ENCODE measurements at regions not wholly inside any gene's neighbourhood (a gene's known extent, or its start where the extent isn't known, plus 50 kb on each side); places are given as distances from the start of the nearest gene placed in this dataset.

DNA sequence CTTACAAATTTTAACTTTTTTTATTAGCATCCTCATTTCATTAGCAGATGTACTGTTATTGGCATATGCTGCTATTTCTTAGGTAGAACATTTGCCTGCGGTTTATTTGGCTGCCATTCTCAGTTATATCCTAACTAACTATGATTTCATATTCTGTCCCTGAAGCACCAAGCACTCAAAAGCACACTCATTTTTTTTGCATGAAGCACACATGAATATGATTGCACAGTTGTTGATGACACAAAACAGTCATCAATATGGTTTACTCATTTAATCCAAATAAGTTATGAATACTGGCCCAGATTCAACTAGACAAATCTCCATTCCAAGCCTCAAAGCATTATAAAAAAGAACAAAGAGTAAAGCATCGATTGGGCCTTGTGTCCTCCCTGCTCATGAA lies 129.4 kb upstream of the CNTNAP5 start:
- in situ Hi-C loops (cut with HindIII; ENCODE audit: low pct_unique_long_range_greater_than_20kb, low sequenced_read_pairs) (no loop called here), intact Hi-C loops (cut with micrococcal nuclease; ENCODE audit: unreplicated experiment) (no loop called here)
- ATAC-seq (no peak), DNase-seq (ENCODE audit: low read depth, low spot score) (no peak)
- Histone ChIP-seq H3K36me3 (ENCODE audit: control insufficient read depth, insufficient read depth, low read length) (no peaks in the 10 kb centered on the region), H3K4me3 (ENCODE audit: low read depth in 2 of 2, low read length in 2 of 2) (no peak overlapping the region), H3K27ac (ENCODE audit: low read length) (no peak overlapping the region), H3K4me1 (ENCODE audit: control insufficient read depth, insufficient read depth, low read length) (no peaks in the 10 kb centered on the region), H3K9me3 (ENCODE audit: control insufficient read depth, insufficient read depth, low read depth, low read length) (no peaks in the 10 kb centered on the region), H3K27me3 (ENCODE audit: control insufficient read depth, insufficient read depth, low read length) (no peaks in the 10 kb centered on the region)
- ChIA-PET POLR2A (no interaction called here), CTCF (no interaction called here)
- TF ChIP-seq TCF7L2 (IDR thresholded peaks at IDR 0.05; ENCODE audit: low read depth, low read length) (no peak), SIN3A (IDR thresholded peaks at IDR 0.05; ENCODE audit: borderline replicate concordance, insufficient read depth, low read depth, low read length) (no peak), POLR2AphosphoS5 (IDR thresholded peaks at IDR 0.05; ENCODE audit: low read depth, low read length) (no peak)
- TF ChIP-seq, protein P1, sequence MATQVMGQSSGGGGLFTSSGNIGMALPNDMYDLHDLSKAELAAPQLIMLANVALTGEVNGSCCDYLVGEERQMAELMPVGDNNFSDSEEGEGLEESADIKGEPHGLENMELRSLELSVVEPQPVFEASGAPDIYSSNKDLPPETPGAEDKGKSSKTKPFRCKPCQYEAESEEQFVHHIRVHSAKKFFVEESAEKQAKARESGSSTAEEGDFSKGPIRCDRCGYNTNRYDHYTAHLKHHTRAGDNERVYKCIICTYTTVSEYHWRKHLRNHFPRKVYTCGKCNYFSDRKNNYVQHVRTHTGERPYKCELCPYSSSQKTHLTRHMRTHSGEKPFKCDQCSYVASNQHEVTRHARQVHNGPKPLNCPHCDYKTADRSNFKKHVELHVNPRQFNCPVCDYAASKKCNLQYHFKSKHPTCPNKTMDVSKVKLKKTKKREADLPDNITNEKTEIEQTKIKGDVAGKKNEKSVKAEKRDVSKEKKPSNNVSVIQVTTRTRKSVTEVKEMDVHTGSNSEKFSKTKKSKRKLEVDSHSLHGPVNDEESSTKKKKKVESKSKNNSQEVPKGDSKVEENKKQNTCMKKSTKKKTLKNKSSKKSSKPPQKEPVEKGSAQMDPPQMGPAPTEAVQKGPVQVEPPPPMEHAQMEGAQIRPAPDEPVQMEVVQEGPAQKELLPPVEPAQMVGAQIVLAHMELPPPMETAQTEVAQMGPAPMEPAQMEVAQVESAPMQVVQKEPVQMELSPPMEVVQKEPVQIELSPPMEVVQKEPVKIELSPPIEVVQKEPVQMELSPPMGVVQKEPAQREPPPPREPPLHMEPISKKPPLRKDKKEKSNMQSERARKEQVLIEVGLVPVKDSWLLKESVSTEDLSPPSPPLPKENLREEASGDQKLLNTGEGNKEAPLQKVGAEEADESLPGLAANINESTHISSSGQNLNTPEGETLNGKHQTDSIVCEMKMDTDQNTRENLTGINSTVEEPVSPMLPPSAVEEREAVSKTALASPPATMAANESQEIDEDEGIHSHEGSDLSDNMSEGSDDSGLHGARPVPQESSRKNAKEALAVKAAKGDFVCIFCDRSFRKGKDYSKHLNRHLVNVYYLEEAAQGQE (IDR thresholded peaks at IDR 0.05; ENCODE audit: insufficient read depth in 1 of 2, low read depth in 2 of 2, low read length in 1 of 2): no peak
- TF ChIP-seq, protein P2, sequence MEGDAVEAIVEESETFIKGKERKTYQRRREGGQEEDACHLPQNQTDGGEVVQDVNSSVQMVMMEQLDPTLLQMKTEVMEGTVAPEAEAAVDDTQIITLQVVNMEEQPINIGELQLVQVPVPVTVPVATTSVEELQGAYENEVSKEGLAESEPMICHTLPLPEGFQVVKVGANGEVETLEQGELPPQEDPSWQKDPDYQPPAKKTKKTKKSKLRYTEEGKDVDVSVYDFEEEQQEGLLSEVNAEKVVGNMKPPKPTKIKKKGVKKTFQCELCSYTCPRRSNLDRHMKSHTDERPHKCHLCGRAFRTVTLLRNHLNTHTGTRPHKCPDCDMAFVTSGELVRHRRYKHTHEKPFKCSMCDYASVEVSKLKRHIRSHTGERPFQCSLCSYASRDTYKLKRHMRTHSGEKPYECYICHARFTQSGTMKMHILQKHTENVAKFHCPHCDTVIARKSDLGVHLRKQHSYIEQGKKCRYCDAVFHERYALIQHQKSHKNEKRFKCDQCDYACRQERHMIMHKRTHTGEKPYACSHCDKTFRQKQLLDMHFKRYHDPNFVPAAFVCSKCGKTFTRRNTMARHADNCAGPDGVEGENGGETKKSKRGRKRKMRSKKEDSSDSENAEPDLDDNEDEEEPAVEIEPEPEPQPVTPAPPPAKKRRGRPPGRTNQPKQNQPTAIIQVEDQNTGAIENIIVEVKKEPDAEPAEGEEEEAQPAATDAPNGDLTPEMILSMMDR (IDR thresholded peaks at IDR 0.05): no peak
- BruUV-seq (replicated peaks): no TSS peak

DNA sequence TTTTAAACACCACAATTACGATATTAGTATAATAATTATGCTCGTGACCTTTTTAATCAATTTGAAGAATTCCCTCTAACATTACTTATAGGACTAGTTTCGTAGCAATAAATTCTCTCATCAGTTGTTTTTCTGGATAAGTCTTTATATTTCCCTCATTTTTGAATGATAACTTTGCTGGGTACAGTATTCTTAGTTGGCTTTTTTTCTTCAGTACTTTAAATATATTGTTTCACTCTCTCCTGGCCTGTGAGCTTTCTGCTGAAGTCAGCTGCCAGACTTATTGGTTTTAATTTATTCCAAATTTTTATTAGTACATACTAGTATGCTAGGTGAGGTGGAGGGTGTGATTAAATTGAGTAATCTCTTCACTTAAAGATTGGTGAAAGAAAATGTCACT lies 123.8 kb upstream of the CNTNAP5 start:
- in situ Hi-C loops (cut with HindIII; ENCODE audit: low pct_unique_long_range_greater_than_20kb, low sequenced_read_pairs) (no loop called here), intact Hi-C loops (cut with micrococcal nuclease; ENCODE audit: unreplicated experiment) (no loop called here)
- ATAC-seq: no peak
- no peak for TF ChIP-seq POLR2AphosphoS5 (IDR thresholded peaks at IDR 0.05; ENCODE audit: low read depth, low read length)
- no peak for TF ChIP-seq TCF7L2 (IDR thresholded peaks at IDR 0.05; ENCODE audit: low read depth, low read length)
- TF ChIP-seq, protein P2 (IDR thresholded peaks at IDR 0.05): no peak
- TF ChIP-seq, protein P1 (IDR thresholded peaks at IDR 0.05; ENCODE audit: insufficient read depth in 1 of 2, low read depth in 2 of 2, low read length in 1 of 2): no peak
- TF ChIP-seq SIN3A (IDR thresholded peaks at IDR 0.05; ENCODE audit: borderline replicate concordance, insufficient read depth, low read depth, low read length): no peak
- ChIA-PET CTCF (no interaction called here), POLR2A (no interaction called here)
- Histone ChIP-seq H3K27me3 (ENCODE audit: control insufficient read depth, insufficient read depth, low read length) (no peaks in the 10 kb centered on the region), H3K4me1 (ENCODE audit: control insufficient read depth, insufficient read depth, low read length) (no peaks in the 10 kb centered on the region), H3K36me3 (ENCODE audit: control insufficient read depth, insufficient read depth, low read length) (no peaks in the 10 kb centered on the region), H3K4me3 (ENCODE audit: low read depth in 2 of 2, low read length in 2 of 2) (no peak overlapping the region), H3K27ac (ENCODE audit: low read length) (no peak overlapping the region), H3K9me3 (ENCODE audit: control insufficient read depth, insufficient read depth, low read depth, low read length) (no peaks in the 10 kb centered on the region; the same call in 1 of the 2 replicates)
- BruUV-seq (replicated peaks): no TSS peak
- no peak for DNase-seq (ENCODE audit: low read depth, low spot score)

Data from Panc1 (cell line).